ENCODE measurements at regions not wholly inside any gene's neighbourhood (a gene's known extent, or its start where the extent isn't known, plus 50 kb on each side); places are given as distances from the start of the nearest gene placed in this dataset.

- no peak for TF ChIP-seq CTCF (IDR thresholded peaks at IDR 0.05)
- TF ChIP-seq POLR2AphosphoS5 (IDR thresholded peaks at IDR 0.05): no peak
- TF ChIP-seq POLR2A (IDR thresholded peaks at IDR 0.05): no peak
Observed at GRCh38 chrX:39676434-39676833, 421.3 kb downstream of the BCOR start.
